Mesenchymal stem cell (in vitro differentiated cells and primary cell): ENCODE measurements at regions not wholly inside any gene's neighbourhood (a gene's known extent, or its start where the extent isn't known, plus 50 kb on each side); places are given as distances from the start of the nearest gene placed in this dataset.

Experiments used
- DNase-seq: peaks from one replicate; pipeline ENCODE4 v3.0.0-alpha.2; 2013
- H2AFZ ChIP-seq: one replicate; pipeline ENCODE4 v1.6.1; 2013; ENCODE audit warnings: low read depth, mild to moderate bottlenecking, control low read depth, inconsistent platforms, low read length, moderate library complexity
- H2AK5ac ChIP-seq: 2 replicates; pipeline ENCODE4 v1.6.1; 2013; ENCODE audit warnings: low read length, moderate library complexity, mild to moderate bottlenecking, inconsistent platforms; ENCODE audit not compliant: severe bottlenecking
- H2BK120ac ChIP-seq: one replicate; pipeline ENCODE4 v1.6.1; 2013; ENCODE audit warnings: low read depth, mild to moderate bottlenecking, inconsistent platforms, low read length, moderate library complexity
- H2BK12ac ChIP-seq, 2 experiments: one replicate each; pipeline ENCODE4 v1.6.1; 2013; ENCODE audit warnings: inconsistent platforms in 2 of 2, low read length in 2 of 2, mild to moderate bottlenecking in 2 of 2, moderate library complexity in 2 of 2, control low read depth in 1 of 2
- H2BK15ac ChIP-seq: one replicate; pipeline ENCODE4 v1.6.1; 2013; ENCODE audit warnings: mild to moderate bottlenecking, low read depth, inconsistent platforms; ENCODE audit not compliant: poor library complexity, severe bottlenecking
- H2BK5ac ChIP-seq: 2 replicates; pipeline ENCODE4 v1.6.1; 2013; ENCODE audit warnings: low read depth, mild to moderate bottlenecking, low read length, control low read depth, inconsistent platforms; ENCODE audit not compliant: poor library complexity, severe bottlenecking
- H3K14ac ChIP-seq, 2 experiments: one replicate each; pipeline ENCODE4 v1.6.1; 2013; ENCODE audit warnings: inconsistent platforms in 2 of 2, low read length in 2 of 2, control low read depth in 1 of 2, mild to moderate bottlenecking in 1 of 2, moderate library complexity in 1 of 2
- H3K18ac ChIP-seq, 2 experiments: one replicate each; pipeline ENCODE4 v1.6.1; 2013; ENCODE audit warnings: inconsistent platforms in 2 of 2, low read length in 2 of 2, control low read depth in 1 of 2, low read depth in 1 of 2, mild to moderate bottlenecking in 1 of 2
- H3K23ac ChIP-seq, 2 experiments: one replicate each; pipeline ENCODE4 v1.6.1; 2013; ENCODE audit warnings: inconsistent platforms in 2 of 2, low read length in 2 of 2, mild to moderate bottlenecking in 2 of 2, moderate library complexity in 2 of 2, control low read depth in 1 of 2
- H3K27ac ChIP-seq: 2 replicates; pipeline ENCODE4 v1.5.1; 2013; ENCODE audit warnings: mild to moderate bottlenecking, moderate library complexity, low read length, control low read depth, inconsistent platforms; ENCODE audit not compliant: poor library complexity, severe bottlenecking
- H3K27me3 ChIP-seq, 2 experiments: 2 replicates each; pipeline versions ENCODE4 v1.6.1 to v1.7.0; 2013; ENCODE audit warnings: low read length in 2 of 2, mild to moderate bottlenecking in 2 of 2, moderate library complexity in 2 of 2, control low read depth in 1 of 2, inconsistent platforms in 1 of 2; ENCODE audit not compliant: control insufficient read depth in 1 of 2, insufficient read depth in 1 of 2
- H3K36me3 ChIP-seq, 2 experiments: 2 replicates each; pipeline versions ENCODE4 v1.6.1 to v1.7.0; 2013; ENCODE audit warnings: low read length in 2 of 2, control low read depth in 1 of 2, inconsistent platforms in 1 of 2, low read depth in 1 of 2, mild to moderate bottlenecking in 1 of 2; ENCODE audit not compliant: insufficient read depth in 2 of 2, control insufficient read depth in 1 of 2
- H3K4ac ChIP-seq, 2 experiments: one replicate each; pipeline ENCODE4 v1.6.1; 2013; ENCODE audit warnings: inconsistent platforms in 2 of 2, low read length in 2 of 2, mild to moderate bottlenecking in 2 of 2, moderate library complexity in 2 of 2, control low read depth in 1 of 2, low read depth in 1 of 2
- H3K4me1 ChIP-seq: 2 replicates; pipeline ENCODE4 v1.6.1; 2013; ENCODE audit warnings: low read depth, low read length, control low read depth; ENCODE audit not compliant: control insufficient read depth, insufficient read depth
- H3K4me2 ChIP-seq: 2 replicates; pipeline ENCODE4 v1.6.1; 2013; ENCODE audit warnings: low read length, mild to moderate bottlenecking, inconsistent platforms; ENCODE audit not compliant: poor library complexity, severe bottlenecking
- H3K4me3 ChIP-seq, 2 experiments: 2 replicates each; pipeline versions ENCODE4 v1.5.1 to v1.7.0; 2013; ENCODE audit warnings: low read length in 2 of 2, mild to moderate bottlenecking in 2 of 2, control low read depth in 1 of 2, low read depth in 1 of 2; ENCODE audit not compliant: insufficient read depth in 1 of 2
- H3K79me1 ChIP-seq: replicated peaks from 2 replicates; pipeline ENCODE4 v1.6.1; 2013; ENCODE audit warnings: mild to moderate bottlenecking, control low read depth, low read length, inconsistent platforms; ENCODE audit not compliant: poor library complexity, severe bottlenecking
- H3K9ac ChIP-seq: 2 replicates; pipeline ENCODE4 v1.7.0; 2013; ENCODE audit warnings: mild to moderate bottlenecking, low read length, moderate library complexity
- H3K9me3 ChIP-seq: 2 replicates; pipeline ENCODE4 v1.7.0; 2013; ENCODE audit warnings: mild to moderate bottlenecking, low read length; ENCODE audit not compliant: control insufficient read depth
- H4K8ac ChIP-seq: one replicate; pipeline ENCODE4 v1.6.1; 2013; ENCODE audit warnings: inconsistent platforms, mild to moderate bottlenecking, low read length, moderate library complexity
- H4K91ac ChIP-seq: one replicate; pipeline ENCODE4 v1.6.1; 2013; ENCODE audit warnings: mild to moderate bottlenecking, low read length, inconsistent platforms
- WGBS: methylation state at CpG from one replicate; pipeline ENCODE4 v1.1.7; 2013; ENCODE audit warnings: mixed read lengths; 5-methylcytosine and 5-hydroxymethylcytosine counted together

GRCh38 chr7:17467386-17467945, 169.0 kb downstream of the AHR start:
- H3K4me1 ChIP-seq: no peaks in the 10 kb centered on the region
- DNase-seq: no peak
- H2BK5ac ChIP-seq: no peak overlapping the region
- H3K9ac ChIP-seq: no peak overlapping the region
- H4K8ac ChIP-seq: no peak overlapping the region
- H3K36me3 ChIP-seq: no peaks in the 10 kb centered on the region
- 92% methylated on average over 4 of the region's 6 CpGs for WGBS
- no peak overlapping the region for H4K91ac ChIP-seq
- no peak overlapping the region for H3K4ac ChIP-seq
- H2AFZ ChIP-seq: no peak overlapping the region
- H2BK15ac ChIP-seq: no peak overlapping the region
- H3K79me1 ChIP-seq: peaks cover 7% of the 10 kb centered on the region
- H2BK120ac ChIP-seq: no peak overlapping the region
- H3K27me3 ChIP-seq: no peaks in the 10 kb centered on the region
- H3K27ac ChIP-seq: no peak overlapping the region
- no peaks in the 10 kb centered on the region for H3K9me3 ChIP-seq
- H3K18ac ChIP-seq: no peak overlapping the region
- H2AK5ac ChIP-seq: no peak overlapping the region
- no peak overlapping the region for H2BK12ac ChIP-seq
- H3K4me3 ChIP-seq: no peak overlapping the region
- no peak overlapping the region for H3K23ac ChIP-seq
- no peak overlapping the region for H3K4me2 ChIP-seq
- no peak overlapping the region for H3K14ac ChIP-seq

- Histone ChIP-seq H3K9me3 (no peaks in the 10 kb centered on the region), H3K27me3 (no peaks in the 10 kb centered on the region), H3K23ac (no peak overlapping the region), H3K14ac (no peak overlapping the region), H4K8ac (no peak overlapping the region), H3K36me3 (peaks cover 0 to 6% of the 10 kb centered on the region in 2 experiments), H2AK5ac (no peak overlapping the region), H2BK12ac (no peak overlapping the region), H3K27ac (no peak overlapping the region), H3K79me1 (peaks cover 14% of the 10 kb centered on the region), H2BK120ac (no peak overlapping the region), H2BK5ac (no peak overlapping the region), H3K4me2 (no peak overlapping the region), H3K4me1 (no peaks in the 10 kb centered on the region), H3K4ac (no peak overlapping the region), H3K9ac (no peak overlapping the region), H3K18ac (no peak overlapping the region), H4K91ac (no peak overlapping the region), H2AFZ (no peak overlapping the region), H3K4me3 (no peak overlapping the region), H2BK15ac (no peak overlapping the region)
- DNase-seq: no peak
Measured at GRCh38 chr7:17471325-17471724, 172.9 kb downstream of the AHR start.

- Histone ChIP-seq H3K9me3 (no peaks in the 10 kb centered on the region), H2BK15ac (no peak overlapping the region), H2AK5ac (no peak overlapping the region), H2BK12ac (no peak overlapping the region), H3K36me3 (peaks cover 0 to 6% of the 10 kb centered on the region in 2 experiments), H3K4me3 (no peak overlapping the region), H4K91ac (no peak overlapping the region), H3K27ac (no peak overlapping the region), H3K4me1 (no peaks in the 10 kb centered on the region), H2BK5ac (no peak overlapping the region), H3K23ac (no peak overlapping the region), H3K14ac (no peak overlapping the region), H3K27me3 (no peaks in the 10 kb centered on the region), H2AFZ (no peak overlapping the region), H4K8ac (no peak overlapping the region), H3K9ac (no peak overlapping the region), H2BK120ac (no peak overlapping the region), H3K79me1 (peaks cover 14% of the 10 kb centered on the region), H3K18ac (no peak overlapping the region), H3K4ac (no peak overlapping the region), H3K4me2 (no peak overlapping the region)
- DNase-seq: no peak
- WGBS: 93% methylated on average over 3 of the region's 3 CpGs
Measured at GRCh38 chr7:17472518-17472917, 174.1 kb downstream of the AHR start.

GRCh38 chr7:17472939-17473338, 174.5 kb downstream of the AHR start:
- Histone ChIP-seq H3K79me1 (peaks cover 14% of the 10 kb centered on the region), H3K36me3 (peaks cover 0 to 6% of the 10 kb centered on the region in 2 experiments), H2AFZ (no peak overlapping the region), H3K27me3 (no peaks in the 10 kb centered on the region), H2BK15ac (no peak overlapping the region), H3K4me1 (no peaks in the 10 kb centered on the region), H4K91ac (no peak overlapping the region), H3K4me3 (no peak overlapping the region), H3K27ac (no peak overlapping the region), H3K23ac (no peak overlapping the region), H3K9me3 (no peaks in the 10 kb centered on the region), H3K4me2 (no peak overlapping the region), H3K4ac (no peak overlapping the region), H3K14ac (no peak overlapping the region), H2AK5ac (no peak overlapping the region), H4K8ac (no peak overlapping the region), H2BK5ac (no peak overlapping the region), H2BK12ac (no peak overlapping the region), H3K18ac (no peak overlapping the region), H2BK120ac (no peak overlapping the region), H3K9ac (no peak overlapping the region)
- 100% methylated on average over 1 of the region's 2 CpGs for WGBS
- DNase-seq: no peak
